Liver (tissue), 6 donors: ENCODE measurements at regions not wholly inside any gene's neighbourhood (a gene's known extent, or its start where the extent isn't known, plus 50 kb on each side); places are given as distances from the start of the nearest gene placed in this dataset.
"Not testable (repeated sequence)": the region's sequence is repeated elsewhere in the genome, so short reads cannot be mapped to it uniquely, and the experiment has no call there.

ENCODE experiments used
- DNase-seq: peaks from one replicate; pipeline ENCODE4 v3.0.0-alpha.2; 2017; ENCODE audit warnings: low spot score
- H3K27ac ChIP-seq, 2 donors: one replicate each; pipeline ENCODE4 v1.7.0; 2013; ENCODE audit warnings: inconsistent platforms in 2 of 2, low read length in 2 of 2, control low read depth in 1 of 2, low read depth in 1 of 2, mild to moderate bottlenecking in 1 of 2
- H3K27me3 ChIP-seq, 4 donors: one replicate each; pipeline versions ENCODE4 v1.6.1 to v1.7.0; 2013; ENCODE audit warnings: low read length in 3 of 4, inconsistent platforms in 1 of 4, mild to moderate bottlenecking in 1 of 4, moderate library complexity in 1 of 4; ENCODE audit not compliant: control insufficient read depth in 4 of 4, insufficient read depth in 4 of 4
- H3K36me3 ChIP-seq, 4 donors: one replicate each; pipeline versions ENCODE4 v1.6.1 to v1.7.0; 2013; ENCODE audit warnings: low read length in 3 of 4, mild to moderate bottlenecking in 3 of 4, low read depth in 1 of 4, moderate library complexity in 1 of 4; ENCODE audit not compliant: control insufficient read depth in 4 of 4, insufficient read depth in 3 of 4
- H3K4me1 ChIP-seq, 4 donors: one replicate each; pipeline versions ENCODE4 v1.6.1 to v1.7.0; 2013; ENCODE audit warnings: low read length in 3 of 4, mild to moderate bottlenecking in 3 of 4, moderate library complexity in 1 of 4; ENCODE audit not compliant: control insufficient read depth in 4 of 4, insufficient read depth in 4 of 4
- H3K4me3 ChIP-seq, 3 donors: one replicate each; pipeline versions ENCODE4 v1.6.1 to v1.7.0; 2013; ENCODE audit warnings: low read length in 3 of 3, control low read depth in 1 of 3, low read depth in 1 of 3, mild to moderate bottlenecking in 1 of 3
- H3K9ac ChIP-seq, 2 donors: one replicate each; pipeline ENCODE4 v1.7.0; 2013; ENCODE audit warnings: low read length in 2 of 2, mild to moderate bottlenecking in 2 of 2, moderate library complexity in 2 of 2, control low read depth in 1 of 2, low read depth in 1 of 2
- H3K9me3 ChIP-seq, 4 donors: one replicate each; pipeline versions ENCODE4 v1.6.1 to v1.7.0; 2013; ENCODE audit warnings: low read length in 3 of 4; ENCODE audit not compliant: control insufficient read depth in 4 of 4
- WGBS: extraction: QIAGEN DNeasy Blood & Tissue Kit; methylation state at CpG from one replicate; pipeline ENCODE4 v1.1.7; 2013; 5-methylcytosine and 5-hydroxymethylcytosine counted together
- donor health status: healthy.
- donor health status: healthy.
- donor health status: healthy.

- H3K27me3 ChIP-seq, H3K9ac ChIP-seq, H3K4me3 ChIP-seq, H3K36me3 ChIP-seq, H3K9me3 ChIP-seq, DNase-seq, H3K27ac ChIP-seq, H3K4me1 ChIP-seq: not testable (repeated sequence)
- 89% methylated on average over 18 of the region's 18 CpGs for WGBS
Measured at GRCh38 chr16:29338821-29339700, 67.5 kb downstream of the NPIPB11 start.

- DNase-seq, H3K27ac ChIP-seq, H3K27me3 ChIP-seq, H3K36me3 ChIP-seq, H3K4me1 ChIP-seq, H3K4me3 ChIP-seq, H3K9ac ChIP-seq, H3K9me3 ChIP-seq: not testable (repeated sequence)
- WGBS: 92% methylated on average over 18 of the region's 18 CpGs
Measured at GRCh38 chr16:29337385-29337901, 69.1 kb downstream of the NPIPB11 start.

- H3K9me3 ChIP-seq, H3K27ac ChIP-seq: not testable (repeated sequence)
- WGBS: 82% methylated on average over 10 of the region's 10 CpGs
Measured at GRCh38 chr16:29335549-29335846, 71.0 kb downstream of the NPIPB11 start.

GRCh38 chr16:29334776-29335548 lies 71.5 kb downstream of the NPIPB11 start:
- H3K4me1 ChIP-seq, H3K27ac ChIP-seq, H3K4me3 ChIP-seq, H3K27me3 ChIP-seq, H3K9ac ChIP-seq, H3K9me3 ChIP-seq, DNase-seq, H3K36me3 ChIP-seq: not testable (repeated sequence)
- 96% methylated on average over 17 of the region's 17 CpGs for WGBS

More at GRCh38 chr16:29335549-29335846, 71.0 kb downstream of the NPIPB11 start:
- H3K36me3 ChIP-seq, H3K4me1 ChIP-seq, H3K27me3 ChIP-seq, H3K4me3 ChIP-seq, DNase-seq, H3K9ac ChIP-seq: not testable (repeated sequence)

GRCh38 chr16:29333492-29334097 lies 72.9 kb downstream of the NPIPB11 start:
- not testable (repeated sequence) for H3K9ac ChIP-seq, H3K27me3 ChIP-seq, DNase-seq, H3K4me3 ChIP-seq, H3K4me1 ChIP-seq, H3K27ac ChIP-seq, H3K36me3 ChIP-seq, H3K9me3 ChIP-seq
- 95% methylated on average over 20 of the region's 20 CpGs for WGBS

GRCh38 chr16:29330623-29331022 lies 75.9 kb downstream of the NPIPB11 start:
- not testable (repeated sequence) for H3K9ac ChIP-seq, H3K27me3 ChIP-seq, DNase-seq, H3K27ac ChIP-seq, H3K4me1 ChIP-seq, H3K4me3 ChIP-seq, H3K9me3 ChIP-seq
- H3K36me3 ChIP-seq: peaks cover 2 to 10% (median 4%) of the 10 kb centered on the region in 4 donors
- 98% methylated on average over 5 of the region's 5 CpGs for WGBS

- 89% methylated on average over 11 of the region's 11 CpGs for WGBS
- H3K4me1 ChIP-seq, DNase-seq, H3K9me3 ChIP-seq, H3K4me3 ChIP-seq, H3K27ac ChIP-seq, H3K27me3 ChIP-seq, H3K9ac ChIP-seq: not testable (repeated sequence)
- H3K36me3 ChIP-seq: peaks cover 2 to 10% (median 6%) of the 10 kb centered on the region in 4 donors
Measured at GRCh38 chr16:29328528-29328927, 78.0 kb downstream of the NPIPB11 start.
